ENCODE measurements at regions not wholly inside any gene's neighbourhood (a gene's known extent, or its start where the extent isn't known, plus 50 kb on each side); places are given as distances from the start of the nearest gene placed in this dataset.

- TF ChIP-seq CTCF (IDR thresholded peaks at IDR 0.05) (no peak), POLR2A (IDR thresholded peaks at IDR 0.05) (no peak)
Measured at GRCh38 chr15:46034755-46035154, 399.9 kb downstream of the SQOR start.

Data from uterus (tissue), 2 donors.